PC-9 (cell line): ENCODE measurements at regions not wholly inside any gene's neighbourhood (a gene's known extent, or its start where the extent isn't known, plus 50 kb on each side); places are given as distances from the start of the nearest gene placed in this dataset.

ENCODE experiments used
- EZH2 ChIP-seq: fragments of 200-600 bp; sonication (generic); IDR thresholded peaks from 2 replicates; pipeline ENCODE4 v1.8.0; 2017; ENCODE audit warnings: antibody characterized with exemption, low read depth
- TF ChIP-seq, protein P1 (sequence below): fragments of 200-600 bp; sonication (generic); conservative IDR thresholded peaks from 2 replicates; pipeline ENCODE4 v1.6.1; 2017; ENCODE audit warnings: mixed run types, antibody characterized with exemption, mild to moderate bottlenecking, moderate library complexity

DNA sequence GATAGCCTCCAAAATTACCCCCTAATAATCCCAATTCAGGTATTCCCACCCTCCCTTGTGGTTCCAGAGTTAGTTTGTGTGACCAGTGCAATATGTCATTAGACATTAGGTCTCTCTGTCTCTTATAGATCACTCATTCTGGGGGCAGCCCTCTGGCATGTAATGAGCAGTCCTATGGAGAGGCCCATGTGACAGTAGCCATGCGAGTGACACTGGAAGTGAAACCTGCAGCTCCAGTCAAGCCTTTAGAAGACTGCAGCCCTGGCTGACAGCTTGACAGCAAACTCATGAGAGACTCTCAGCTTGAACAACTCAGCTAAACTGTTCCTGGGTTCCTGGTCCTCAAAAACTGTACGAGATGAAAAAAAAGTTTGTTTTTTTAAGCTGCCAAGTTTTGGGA lies 54.0 kb upstream of the HSPB3 start:
- TF ChIP-seq, protein P1, sequence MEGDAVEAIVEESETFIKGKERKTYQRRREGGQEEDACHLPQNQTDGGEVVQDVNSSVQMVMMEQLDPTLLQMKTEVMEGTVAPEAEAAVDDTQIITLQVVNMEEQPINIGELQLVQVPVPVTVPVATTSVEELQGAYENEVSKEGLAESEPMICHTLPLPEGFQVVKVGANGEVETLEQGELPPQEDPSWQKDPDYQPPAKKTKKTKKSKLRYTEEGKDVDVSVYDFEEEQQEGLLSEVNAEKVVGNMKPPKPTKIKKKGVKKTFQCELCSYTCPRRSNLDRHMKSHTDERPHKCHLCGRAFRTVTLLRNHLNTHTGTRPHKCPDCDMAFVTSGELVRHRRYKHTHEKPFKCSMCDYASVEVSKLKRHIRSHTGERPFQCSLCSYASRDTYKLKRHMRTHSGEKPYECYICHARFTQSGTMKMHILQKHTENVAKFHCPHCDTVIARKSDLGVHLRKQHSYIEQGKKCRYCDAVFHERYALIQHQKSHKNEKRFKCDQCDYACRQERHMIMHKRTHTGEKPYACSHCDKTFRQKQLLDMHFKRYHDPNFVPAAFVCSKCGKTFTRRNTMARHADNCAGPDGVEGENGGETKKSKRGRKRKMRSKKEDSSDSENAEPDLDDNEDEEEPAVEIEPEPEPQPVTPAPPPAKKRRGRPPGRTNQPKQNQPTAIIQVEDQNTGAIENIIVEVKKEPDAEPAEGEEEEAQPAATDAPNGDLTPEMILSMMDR, result no peak
- TF ChIP-seq EZH2, result no peak
